ENCODE measurements at regions not wholly inside any gene's neighbourhood (a gene's known extent, or its start where the extent isn't known, plus 50 kb on each side); places are given as distances from the start of the nearest gene placed in this dataset.

DNA sequence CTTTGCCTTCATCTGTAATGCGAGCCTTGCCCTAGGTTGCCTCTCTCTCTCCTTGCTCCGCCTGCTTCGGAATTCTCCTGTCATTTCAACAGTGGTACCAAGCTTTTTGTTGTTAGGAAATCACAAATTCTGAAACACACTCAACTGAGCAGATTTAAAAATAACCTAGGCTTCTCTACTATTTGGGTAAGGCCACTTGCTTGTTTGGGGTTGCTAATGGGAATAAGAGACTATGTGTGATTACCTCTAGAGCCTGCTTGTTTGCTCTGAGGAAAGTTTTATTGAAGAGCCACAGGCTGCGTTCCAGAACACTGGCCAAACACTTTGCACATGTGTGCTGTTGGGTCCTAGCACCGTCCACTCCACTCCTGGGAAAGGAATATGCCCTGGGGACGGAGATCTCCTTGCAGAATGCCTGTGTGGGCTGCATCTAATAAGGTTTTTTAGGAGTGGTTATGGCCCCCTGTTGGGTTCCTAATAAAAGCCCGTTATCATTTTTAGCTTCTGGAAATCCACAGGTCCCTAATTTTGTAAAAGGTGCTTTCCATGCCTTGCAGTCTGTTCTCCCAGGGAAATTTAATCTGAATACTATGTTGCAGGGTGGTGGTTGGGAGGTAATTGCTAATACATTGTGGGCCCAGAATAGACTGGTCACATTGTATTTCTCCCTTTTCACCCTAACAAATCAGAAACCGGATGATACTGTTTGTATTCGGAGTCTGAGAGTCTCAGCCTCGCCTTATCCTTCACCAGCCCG is 68.7 kb upstream of the KLF6 start:
- Histone ChIP-seq H3K56ac (ENCODE audit: insufficient read length, low read depth, low read length) (no peak overlapping the region), H3K27ac (ENCODE audit: insufficient read length, low read depth, low read length) (no peak overlapping the region), H3K4me1 (ENCODE audit: insufficient read depth, low read length) (peaks cover 8% of the 10 kb centered on the region; the same call in 1 of the 2 replicates), H3K4ac (ENCODE audit: low read depth, low read length) (no peak overlapping the region), H2BK12ac (ENCODE audit: insufficient read length, low read depth, low read length) (no peak overlapping the region), H4K20me1 (ENCODE audit: control insufficient read depth, insufficient read depth, insufficient read length) (no peaks in the 10 kb centered on the region), H2BK120ac (ENCODE audit: low read depth, low read length, poor library complexity, severe bottlenecking) (no peak overlapping the region), H4K8ac (replicated peaks; ENCODE audit: insufficient read length, low read depth, low read length) (no peak overlapping the region), H2AFZ (ENCODE audit: low read length) (no peak overlapping the region), H2BK5ac (ENCODE audit: insufficient read length, low read length) (no peak overlapping the region), H2AK5ac (ENCODE audit: insufficient read length, low read length) (no peak overlapping the region), H2BK15ac (ENCODE audit: low read depth, low read length) (no peak overlapping the region), H3K79me2 (ENCODE audit: insufficient read depth, low read length) (no peaks in the 10 kb centered on the region), H3K27me3 (ENCODE audit: insufficient read depth, low read length) (no peaks in the 10 kb centered on the region), H3K18ac (ENCODE audit: insufficient read length, low read depth, low read length) (no peak overlapping the region), H3K9me3 (ENCODE audit: control insufficient read depth, low read depth, low read length) (no peaks in the 10 kb centered on the region), H3K14ac (ENCODE audit: insufficient read depth, low read length) (no peak overlapping the region), H3K4me2 (ENCODE audit: insufficient read depth, insufficient read length, low read length) (no peak overlapping the region), H3T11ph (ENCODE audit: low read length) (no peak overlapping the region), H4K5ac (ENCODE audit: insufficient read length, low read depth, low read length) (no peak overlapping the region), H3K79me1 (ENCODE audit: insufficient read depth, low read depth, low read length, poor library complexity, severe bottlenecking) (no peaks in the 10 kb centered on the region), H4K91ac (ENCODE audit: insufficient read length, low read depth, low read length) (no peak overlapping the region), H3K9ac (ENCODE audit: extremely low read depth, insufficient read length, low read length) (no peak overlapping the region), H3K23me2 (ENCODE audit: insufficient read length, low read depth, low read length, poor library complexity, severe bottlenecking) (no peaks in the 10 kb centered on the region), H2BK20ac (ENCODE audit: low read depth, low read length, poor library complexity, severe bottlenecking) (no peak overlapping the region), H3K23ac (ENCODE audit: insufficient read length, low read depth, low read length) (no peak overlapping the region)
- Mint-ChIP-seq H3K4me1 (peaks cover 15 to 24% of the 10 kb centered on the region in 2 experiments), H3K4me3 (no peak overlapping the region), H3K9me3 (peaks cover 0 to 2% of the 10 kb centered on the region in 2 experiments; a peak in 2 of 5 replicates), H3K27me3 (ENCODE audit: low read depth) (peaks cover 2% of the 10 kb centered on the region; the same call in 1 of the 2 replicates), H3K27ac (peak overlapping the region in 1 of 3 experiments; percentile 74; a peak in 1 of 7 replicates), H3K36me3 (ENCODE audit: insufficient read depth in 1 of 3, low read depth in 3 of 3) (no peaks in the 10 kb centered on the region)
- no CpG with 5 or more reads among the region's 11 CpGs for WGBS (ENCODE audit: extremely low coverage, insufficient read length, low lambda C conversion rate)
- TF ChIP-seq, protein P1, sequence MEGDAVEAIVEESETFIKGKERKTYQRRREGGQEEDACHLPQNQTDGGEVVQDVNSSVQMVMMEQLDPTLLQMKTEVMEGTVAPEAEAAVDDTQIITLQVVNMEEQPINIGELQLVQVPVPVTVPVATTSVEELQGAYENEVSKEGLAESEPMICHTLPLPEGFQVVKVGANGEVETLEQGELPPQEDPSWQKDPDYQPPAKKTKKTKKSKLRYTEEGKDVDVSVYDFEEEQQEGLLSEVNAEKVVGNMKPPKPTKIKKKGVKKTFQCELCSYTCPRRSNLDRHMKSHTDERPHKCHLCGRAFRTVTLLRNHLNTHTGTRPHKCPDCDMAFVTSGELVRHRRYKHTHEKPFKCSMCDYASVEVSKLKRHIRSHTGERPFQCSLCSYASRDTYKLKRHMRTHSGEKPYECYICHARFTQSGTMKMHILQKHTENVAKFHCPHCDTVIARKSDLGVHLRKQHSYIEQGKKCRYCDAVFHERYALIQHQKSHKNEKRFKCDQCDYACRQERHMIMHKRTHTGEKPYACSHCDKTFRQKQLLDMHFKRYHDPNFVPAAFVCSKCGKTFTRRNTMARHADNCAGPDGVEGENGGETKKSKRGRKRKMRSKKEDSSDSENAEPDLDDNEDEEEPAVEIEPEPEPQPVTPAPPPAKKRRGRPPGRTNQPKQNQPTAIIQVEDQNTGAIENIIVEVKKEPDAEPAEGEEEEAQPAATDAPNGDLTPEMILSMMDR (conservative IDR thresholded peaks at IDR 0.05) = no peak
- DNase-seq = no peak
